Muscle layer of duodenum (tissue), 2 donors: ENCODE measurements at regions not wholly inside any gene's neighbourhood (a gene's known extent, or its start where the extent isn't known, plus 50 kb on each side); places are given as distances from the start of the nearest gene placed in this dataset.

Experiments
- H3K27ac ChIP-seq: one replicate; pipeline ENCODE4 v1.7.0; 2013; ENCODE audit warnings: mild to moderate bottlenecking, low read length
- H3K27me3 ChIP-seq: one replicate; pipeline ENCODE4 v1.7.0; 2013; ENCODE audit warnings: low read depth, mild to moderate bottlenecking, control low read depth, low read length
- H3K36me3 ChIP-seq, 2 donors: one replicate each; pipeline ENCODE4 v1.7.0; 2013; ENCODE audit warnings: low read length in 2 of 2, control low read depth in 1 of 2, mild to moderate bottlenecking in 1 of 2; ENCODE audit not compliant: insufficient read depth in 2 of 2, control insufficient read depth in 1 of 2
- H3K4me1 ChIP-seq, 2 donors: one replicate each; pipeline ENCODE4 v1.7.0; 2013; ENCODE audit warnings: low read length in 2 of 2, mild to moderate bottlenecking in 2 of 2, control low read depth in 1 of 2, moderate library complexity in 1 of 2; ENCODE audit not compliant: insufficient read depth in 2 of 2, control insufficient read depth in 1 of 2
- H3K4me3 ChIP-seq, 2 donors: one replicate each; pipeline ENCODE4 v1.7.0; 2013; ENCODE audit warnings: low read length in 2 of 2, low read depth in 1 of 2, mild to moderate bottlenecking in 1 of 2
- H3K9me3 ChIP-seq, 2 donors: one replicate each; pipeline ENCODE4 v1.7.0; 2013; ENCODE audit warnings: low read length in 2 of 2, control low read depth in 1 of 2, mild to moderate bottlenecking in 1 of 2; ENCODE audit not compliant: control insufficient read depth in 1 of 2
- donor health status: healthy.

GRCh38 chr11:109619498-109619897 is 197.5 kb downstream of the C11orf87 start:
- Histone ChIP-seq H3K27me3 (no peaks in the 10 kb centered on the region), H3K9me3 (no peaks in the 10 kb centered on the region), H3K27ac (no peak overlapping the region), H3K4me3 (no peak overlapping the region), H3K36me3 (no peaks in the 10 kb centered on the region), H3K4me1 (no peaks in the 10 kb centered on the region)

- H3K27ac ChIP-seq = no peak overlapping the region
- no peak overlapping the region for H3K4me3 ChIP-seq
- peaks cover 0 to 7% of the 10 kb centered on the region in 2 donors for H3K9me3 ChIP-seq
- H3K27me3 ChIP-seq = no peaks in the 10 kb centered on the region
- no peaks in the 10 kb centered on the region for H3K4me1 ChIP-seq
- no peaks in the 10 kb centered on the region for H3K36me3 ChIP-seq
Measured at GRCh38 chr11:109629734-109630133, 207.7 kb downstream of the C11orf87 start.

- no peak overlapping the region for H3K4me3 ChIP-seq
- H3K27me3 ChIP-seq = no peaks in the 10 kb centered on the region
- peaks cover 0 to 5% of the 10 kb centered on the region in 2 donors for H3K4me1 ChIP-seq
- no peak overlapping the region for H3K27ac ChIP-seq
- no peaks in the 10 kb centered on the region for H3K36me3 ChIP-seq
- no peaks in the 10 kb centered on the region for H3K9me3 ChIP-seq
Measured at GRCh38 chr11:109641549-109641948, 219.6 kb downstream of the C11orf87 start.

- no peaks in the 10 kb centered on the region for H3K36me3 ChIP-seq
- H3K27me3 ChIP-seq = no peaks in the 10 kb centered on the region
- no peak overlapping the region for H3K27ac ChIP-seq
- H3K4me3 ChIP-seq = no peak overlapping the region
- H3K9me3 ChIP-seq = no peaks in the 10 kb centered on the region
- H3K4me1 ChIP-seq = peaks cover 0 to 5% of the 10 kb centered on the region in 2 donors
Measured at GRCh38 chr11:109644152-109644551, 222.2 kb downstream of the C11orf87 start.

- peaks cover 0 to 3% of the 10 kb centered on the region in 2 donors for H3K4me1 ChIP-seq
- no peaks in the 10 kb centered on the region for H3K9me3 ChIP-seq
- no peak overlapping the region for H3K27ac ChIP-seq
- no peak overlapping the region for H3K4me3 ChIP-seq
- no peaks in the 10 kb centered on the region for H3K27me3 ChIP-seq
- H3K36me3 ChIP-seq = no peaks in the 10 kb centered on the region
Measured at GRCh38 chr11:109648804-109649203, 226.8 kb downstream of the C11orf87 start.

GRCh38 chr11:109654091-109654490 is 232.1 kb downstream of the C11orf87 start:
- Histone ChIP-seq H3K36me3 (no peaks in the 10 kb centered on the region), H3K27ac (no peak overlapping the region), H3K4me3 (no peak overlapping the region), H3K9me3 (no peaks in the 10 kb centered on the region), H3K27me3 (no peaks in the 10 kb centered on the region), H3K4me1 (no peaks in the 10 kb centered on the region)

GRCh38 chr11:109658190-109658589 is 236.2 kb downstream of the C11orf87 start:
- H3K9me3 ChIP-seq = no peaks in the 10 kb centered on the region
- no peaks in the 10 kb centered on the region for H3K27me3 ChIP-seq
- H3K4me3 ChIP-seq = no peak overlapping the region
- no peak overlapping the region for H3K27ac ChIP-seq
- H3K36me3 ChIP-seq = no peaks in the 10 kb centered on the region
- H3K4me1 ChIP-seq = no peaks in the 10 kb centered on the region

GRCh38 chr11:109667719-109668118 is 245.7 kb downstream of the C11orf87 start:
- Histone ChIP-seq H3K27me3 (no peaks in the 10 kb centered on the region), H3K27ac (no peak overlapping the region), H3K4me3 (no peak overlapping the region), H3K4me1 (no peaks in the 10 kb centered on the region), H3K9me3 (no peaks in the 10 kb centered on the region), H3K36me3 (no peaks in the 10 kb centered on the region)

- no peaks in the 10 kb centered on the region for H3K27me3 ChIP-seq
- no peaks in the 10 kb centered on the region for H3K36me3 ChIP-seq
- H3K9me3 ChIP-seq = no peaks in the 10 kb centered on the region
- no peak overlapping the region for H3K27ac ChIP-seq
- H3K4me1 ChIP-seq = no peaks in the 10 kb centered on the region
- no peak overlapping the region for H3K4me3 ChIP-seq
Measured at GRCh38 chr11:109668973-109669634, 247.1 kb downstream of the C11orf87 start.

GRCh38 chr11:109677231-109677630 is 255.2 kb downstream of the C11orf87 start:
- Histone ChIP-seq H3K27me3 (no peaks in the 10 kb centered on the region), H3K4me3 (no peak overlapping the region), H3K36me3 (no peaks in the 10 kb centered on the region), H3K9me3 (no peaks in the 10 kb centered on the region), H3K27ac (no peak overlapping the region), H3K4me1 (peaks cover 0 to 13% of the 10 kb centered on the region in 2 donors)

- Histone ChIP-seq H3K9me3 (no peaks in the 10 kb centered on the region), H3K4me1 (peaks cover 0 to 13% of the 10 kb centered on the region in 2 donors), H3K27ac (no peak overlapping the region), H3K27me3 (no peaks in the 10 kb centered on the region), H3K36me3 (no peaks in the 10 kb centered on the region), H3K4me3 (no peak overlapping the region)
Measured at GRCh38 chr11:109677876-109678275, 255.9 kb downstream of the C11orf87 start.

- H3K9me3 ChIP-seq = no peaks in the 10 kb centered on the region
- H3K36me3 ChIP-seq = no peaks in the 10 kb centered on the region
- no peak overlapping the region for H3K4me3 ChIP-seq
- no peak overlapping the region for H3K27ac ChIP-seq
- H3K27me3 ChIP-seq = no peaks in the 10 kb centered on the region
- H3K4me1 ChIP-seq = peaks cover 0 to 13% of the 10 kb centered on the region in 2 donors
Measured at GRCh38 chr11:109680127-109680526, 258.1 kb downstream of the C11orf87 start.
